WTC11 (cell line): ENCODE measurements at regions not wholly inside any gene's neighbourhood (a gene's known extent, or its start where the extent isn't known, plus 50 kb on each side); places are given as distances from the start of the nearest gene placed in this dataset.

ENCODE experiments used
- ELF4 ChIP-seq: sonication (generic); formaldehyde crosslinking; IDR thresholded peaks from 2 replicates; pipeline ENCODE4 v1.8.1; 2022; ENCODE audit warnings: low read depth, mild to moderate bottlenecking, moderate library complexity, missing genetic modification reagents
- RORB ChIP-seq: fragments of 250-450 bp; sonication (Bioruptor Pico); IDR thresholded peaks from 2 replicates; pipeline ENCODE4 v1.9.0; 2021; ENCODE audit warnings: mild to moderate bottlenecking
- SMAD3 ChIP-seq: sonication (generic); formaldehyde crosslinking; IDR thresholded peaks from 2 replicates; pipeline ENCODE4 v1.8.0; 2022; ENCODE audit warnings: missing genetic modification reagents, mild to moderate bottlenecking, borderline replicate concordance
- SP1 ChIP-seq: sonication (generic); formaldehyde crosslinking; conservative IDR thresholded peaks from 2 replicates; pipeline ENCODE4 v1.8.1; 2022; ENCODE audit warnings: missing genetic modification reagents
- TEAD4 ChIP-seq: sonication (generic); formaldehyde crosslinking; IDR thresholded peaks from 2 replicates; pipeline ENCODE4 v1.8.0; 2022; ENCODE audit warnings: mild to moderate bottlenecking, missing genetic modification reagents
- ZNF138 ChIP-seq: sonication (generic); formaldehyde crosslinking; conservative IDR thresholded peaks from 2 replicates; pipeline ENCODE4 v1.8.1; 2022; ENCODE audit warnings: mild to moderate bottlenecking, moderate library complexity, missing genetic modification reagents
- ZNF232 ChIP-seq: sonication (generic); formaldehyde crosslinking; IDR thresholded peaks from 2 replicates; pipeline ENCODE4 v1.8.0; 2022; ENCODE audit warnings: mild to moderate bottlenecking, missing genetic modification reagents
- ZNF263 ChIP-seq: sonication (generic); formaldehyde crosslinking; IDR thresholded peaks from 2 replicates; pipeline ENCODE4 v1.8.1; 2022; ENCODE audit warnings: low read depth, mild to moderate bottlenecking, moderate library complexity, missing genetic modification reagents
- ZNF416 ChIP-seq: fragments of 250-450 bp; sonication (Bioruptor Pico); IDR thresholded peaks from 2 replicates; pipeline ENCODE4 v1.9.0; 2021; ENCODE audit warnings: mild to moderate bottlenecking, inconsistent platforms
- TF ChIP-seq, protein P1 (sequence below): fragments of 250-450 bp; sonication (Bioruptor Pico); IDR thresholded peaks from 2 replicates; pipeline ENCODE4 v1.9.0; 2021; ENCODE audit warnings: mild to moderate bottlenecking
- TF ChIP-seq, protein P2 (sequence below): sonication (generic); formaldehyde crosslinking; IDR thresholded peaks from 2 replicates; pipeline ENCODE4 v1.8.0; 2022; ENCODE audit warnings: mild to moderate bottlenecking, missing genetic modification reagents
- TF ChIP-seq, protein P3 (sequence below): fragments of 200-600 bp; IDR thresholded peaks from 2 replicates; pipeline ENCODE4 v1.8.0; 2022; ENCODE audit warnings: antibody characterized with exemption
- TF ChIP-seq, protein P4 (sequence below): sonication (generic); formaldehyde crosslinking; IDR thresholded peaks from 2 replicates; pipeline ENCODE4 v1.8.0; 2023; ENCODE audit warnings: missing genetic modification reagents

DNA sequence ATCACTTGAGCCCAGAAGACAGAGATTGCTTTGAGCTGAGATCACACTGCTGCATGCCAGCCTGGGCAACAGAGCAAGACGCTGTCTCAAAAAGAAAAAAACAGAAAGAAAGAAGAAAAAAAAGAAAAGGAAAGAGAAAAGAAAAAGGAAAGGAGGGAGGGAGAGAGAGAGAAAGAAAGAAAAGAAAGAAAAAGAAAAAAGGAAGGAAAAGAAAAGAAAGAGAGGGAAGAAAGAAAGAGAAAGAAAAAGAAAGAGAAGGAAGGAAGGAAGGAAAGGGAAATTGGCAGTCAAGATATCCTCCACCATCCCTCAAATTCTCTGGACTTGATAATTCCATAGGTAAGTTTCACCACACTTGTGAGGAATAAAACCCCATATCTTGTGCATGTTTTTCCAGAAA lies 71.4 kb upstream of the WSB1 start:
- no peak for TF ChIP-seq SMAD3 (CRISPR knock-in tag)
- TF ChIP-seq ELF4: no peak
- no peak for TF ChIP-seq SP1
- TF ChIP-seq ZNF416 (CRISPR knock-in tag): no peak
- TF ChIP-seq, protein P1, sequence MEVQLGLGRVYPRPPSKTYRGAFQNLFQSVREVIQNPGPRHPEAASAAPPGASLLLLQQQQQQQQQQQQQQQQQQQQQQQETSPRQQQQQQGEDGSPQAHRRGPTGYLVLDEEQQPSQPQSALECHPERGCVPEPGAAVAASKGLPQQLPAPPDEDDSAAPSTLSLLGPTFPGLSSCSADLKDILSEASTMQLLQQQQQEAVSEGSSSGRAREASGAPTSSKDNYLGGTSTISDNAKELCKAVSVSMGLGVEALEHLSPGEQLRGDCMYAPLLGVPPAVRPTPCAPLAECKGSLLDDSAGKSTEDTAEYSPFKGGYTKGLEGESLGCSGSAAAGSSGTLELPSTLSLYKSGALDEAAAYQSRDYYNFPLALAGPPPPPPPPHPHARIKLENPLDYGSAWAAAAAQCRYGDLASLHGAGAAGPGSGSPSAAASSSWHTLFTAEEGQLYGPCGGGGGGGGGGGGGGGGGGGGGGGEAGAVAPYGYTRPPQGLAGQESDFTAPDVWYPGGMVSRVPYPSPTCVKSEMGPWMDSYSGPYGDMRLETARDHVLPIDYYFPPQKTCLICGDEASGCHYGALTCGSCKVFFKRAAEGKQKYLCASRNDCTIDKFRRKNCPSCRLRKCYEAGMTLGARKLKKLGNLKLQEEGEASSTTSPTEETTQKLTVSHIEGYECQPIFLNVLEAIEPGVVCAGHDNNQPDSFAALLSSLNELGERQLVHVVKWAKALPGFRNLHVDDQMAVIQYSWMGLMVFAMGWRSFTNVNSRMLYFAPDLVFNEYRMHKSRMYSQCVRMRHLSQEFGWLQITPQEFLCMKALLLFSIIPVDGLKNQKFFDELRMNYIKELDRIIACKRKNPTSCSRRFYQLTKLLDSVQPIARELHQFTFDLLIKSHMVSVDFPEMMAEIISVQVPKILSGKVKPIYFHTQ (CRISPR knock-in tag): no peak
- TF ChIP-seq, protein P2, sequence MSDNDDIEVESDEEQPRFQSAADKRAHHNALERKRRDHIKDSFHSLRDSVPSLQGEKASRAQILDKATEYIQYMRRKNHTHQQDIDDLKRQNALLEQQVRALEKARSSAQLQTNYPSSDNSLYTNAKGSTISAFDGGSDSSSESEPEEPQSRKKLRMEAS (CRISPR knock-in tag): no peak
- TF ChIP-seq, protein P3, sequence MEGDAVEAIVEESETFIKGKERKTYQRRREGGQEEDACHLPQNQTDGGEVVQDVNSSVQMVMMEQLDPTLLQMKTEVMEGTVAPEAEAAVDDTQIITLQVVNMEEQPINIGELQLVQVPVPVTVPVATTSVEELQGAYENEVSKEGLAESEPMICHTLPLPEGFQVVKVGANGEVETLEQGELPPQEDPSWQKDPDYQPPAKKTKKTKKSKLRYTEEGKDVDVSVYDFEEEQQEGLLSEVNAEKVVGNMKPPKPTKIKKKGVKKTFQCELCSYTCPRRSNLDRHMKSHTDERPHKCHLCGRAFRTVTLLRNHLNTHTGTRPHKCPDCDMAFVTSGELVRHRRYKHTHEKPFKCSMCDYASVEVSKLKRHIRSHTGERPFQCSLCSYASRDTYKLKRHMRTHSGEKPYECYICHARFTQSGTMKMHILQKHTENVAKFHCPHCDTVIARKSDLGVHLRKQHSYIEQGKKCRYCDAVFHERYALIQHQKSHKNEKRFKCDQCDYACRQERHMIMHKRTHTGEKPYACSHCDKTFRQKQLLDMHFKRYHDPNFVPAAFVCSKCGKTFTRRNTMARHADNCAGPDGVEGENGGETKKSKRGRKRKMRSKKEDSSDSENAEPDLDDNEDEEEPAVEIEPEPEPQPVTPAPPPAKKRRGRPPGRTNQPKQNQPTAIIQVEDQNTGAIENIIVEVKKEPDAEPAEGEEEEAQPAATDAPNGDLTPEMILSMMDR: no peak
- no peak for TF ChIP-seq TEAD4 (CRISPR knock-in tag)
- no peak for TF ChIP-seq ZNF232 (CRISPR knock-in tag)
- no peak for TF ChIP-seq ZNF138 (CRISPR knock-in tag)
- no peak for TF ChIP-seq RORB (CRISPR knock-in tag)
- TF ChIP-seq, protein P4, sequence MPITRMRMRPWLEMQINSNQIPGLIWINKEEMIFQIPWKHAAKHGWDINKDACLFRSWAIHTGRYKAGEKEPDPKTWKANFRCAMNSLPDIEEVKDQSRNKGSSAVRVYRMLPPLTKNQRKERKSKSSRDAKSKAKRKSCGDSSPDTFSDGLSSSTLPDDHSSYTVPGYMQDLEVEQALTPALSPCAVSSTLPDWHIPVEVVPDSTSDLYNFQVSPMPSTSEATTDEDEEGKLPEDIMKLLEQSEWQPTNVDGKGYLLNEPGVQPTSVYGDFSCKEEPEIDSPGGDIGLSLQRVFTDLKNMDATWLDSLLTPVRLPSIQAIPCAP: no peak
- TF ChIP-seq ZNF263 (CRISPR knock-in tag): no peak
